Right renal pelvis (tissue), 4 donors: ENCODE measurements at regions not wholly inside any gene's neighbourhood (a gene's known extent, or its start where the extent isn't known, plus 50 kb on each side); places are given as distances from the start of the nearest gene placed in this dataset.

Source experiments
- DNase-seq, 4 donors: peaks; one replicate each; pipeline ENCODE4 v3.0.0-alpha.2; 2013; ENCODE audit warnings: low read depth in 4 of 4, low spot score in 3 of 4, missing footprints in 1 of 4

GRCh38 chr10:43964486-43964885, 315.8 kb upstream of the ZNF32 start:
- no peak for DNase-seq

- DNase-seq, result no peak
Observed at GRCh38 chr10:43963793-43964425, 315.2 kb upstream of the ZNF32 start.

- DNase-seq, result no peak
Observed at GRCh38 chr10:43963379-43963778, 314.7 kb upstream of the ZNF32 start.

GRCh38 chr10:43962346-43963191, 313.9 kb upstream of the ZNF32 start:
- no peak for DNase-seq

- DNase-seq, result no peak
Observed at GRCh38 chr10:43961523-43962345, 313.1 kb upstream of the ZNF32 start.

- no peak for DNase-seq
Observed at GRCh38 chr10:43960981-43961380, 312.3 kb upstream of the ZNF32 start.

- no peak for DNase-seq
Observed at GRCh38 chr10:43960477-43960876, 311.8 kb upstream of the ZNF32 start.

GRCh38 chr10:43960135-43960415, 311.4 kb upstream of the ZNF32 start:
- no peak for DNase-seq

- DNase-seq, result no peak
Observed at GRCh38 chr10:43959364-43960134, 310.9 kb upstream of the ZNF32 start.

GRCh38 chr10:43958964-43959363, 310.3 kb upstream of the ZNF32 start:
- DNase-seq, result no peak

- DNase-seq, result no peak
Observed at GRCh38 chr10:43958071-43958432, 309.4 kb upstream of the ZNF32 start.

- DNase-seq, result no peak
Observed at GRCh38 chr10:43957267-43958070, 308.8 kb upstream of the ZNF32 start.

- no peak for DNase-seq
Observed at GRCh38 chr10:43955978-43956377, 307.3 kb upstream of the ZNF32 start.

- no peak for DNase-seq
Observed at GRCh38 chr10:43955002-43955596, 306.4 kb upstream of the ZNF32 start.

GRCh38 chr10:43953672-43954071, 305.0 kb upstream of the ZNF32 start:
- DNase-seq, result no peak

GRCh38 chr10:43952760-43953159, 304.1 kb upstream of the ZNF32 start:
- no peak for DNase-seq

GRCh38 chr10:43949351-43949750, 300.7 kb upstream of the ZNF32 start:
- no peak for DNase-seq

- no peak for DNase-seq
Observed at GRCh38 chr10:43946445-43946844, 297.8 kb upstream of the ZNF32 start.

- DNase-seq, result no peak
Observed at GRCh38 chr10:43945908-43946307, 297.2 kb upstream of the ZNF32 start.
